IPS-18a (cell line): ENCODE measurements at regions not wholly inside any gene's neighbourhood (a gene's known extent, or its start where the extent isn't known, plus 50 kb on each side); places are given as distances from the start of the nearest gene placed in this dataset.

Experiments used
- H3K27ac ChIP-seq: one replicate; pipeline ENCODE4 v1.5.1; 2013; ENCODE audit warnings: low read length
- H3K27me3 ChIP-seq: one replicate; pipeline ENCODE4 v1.6.1; 2013; ENCODE audit warnings: mild to moderate bottlenecking, low read length; ENCODE audit not compliant: control insufficient read depth, insufficient read depth
- H3K36me3 ChIP-seq: one replicate; pipeline ENCODE4 v1.6.1; 2013; ENCODE audit warnings: low read depth, low read length; ENCODE audit not compliant: control insufficient read depth
- H3K4me1 ChIP-seq: one replicate; pipeline ENCODE4 v1.6.1; 2013; ENCODE audit warnings: low read depth, low read length; ENCODE audit not compliant: control insufficient read depth
- H3K4me3 ChIP-seq: one replicate; pipeline ENCODE4 v1.5.1; 2013; ENCODE audit warnings: low read length
- H3K9ac ChIP-seq: one replicate; pipeline ENCODE4 v1.6.1; 2013; ENCODE audit warnings: mild to moderate bottlenecking, low read length, moderate library complexity
- H3K9me3 ChIP-seq: one replicate; pipeline ENCODE4 v1.6.1; 2013; ENCODE audit warnings: low read depth, low read length; ENCODE audit not compliant: control insufficient read depth

- H3K36me3 ChIP-seq: no peaks in the 10 kb centered on the region
- H3K27ac ChIP-seq: no peak overlapping the region
- no peaks in the 10 kb centered on the region for H3K9me3 ChIP-seq
- no peak overlapping the region for H3K4me3 ChIP-seq
- no peaks in the 10 kb centered on the region for H3K27me3 ChIP-seq
- H3K9ac ChIP-seq: no peak overlapping the region
- H3K4me1 ChIP-seq: peaks cover 5% of the 10 kb centered on the region
These were observed 214.9 kb upstream of the ZMIZ1 start for GRCh38 chr10:78853864-78854263.

- Histone ChIP-seq H3K4me3 (no peak overlapping the region), H3K27ac (no peak overlapping the region), H3K9me3 (no peaks in the 10 kb centered on the region)
These were observed 212.3 kb upstream of the ZMIZ1 start for GRCh38 chr10:78856421-78856820.

GRCh38 chr10:78857193-78857592 lies 211.6 kb upstream of the ZMIZ1 start:
- Histone ChIP-seq H3K27me3 (no peaks in the 10 kb centered on the region), H3K36me3 (no peaks in the 10 kb centered on the region), H3K9me3 (no peaks in the 10 kb centered on the region), H3K9ac (no peak overlapping the region), H3K4me1 (peaks cover 5% of the 10 kb centered on the region), H3K4me3 (no peak overlapping the region), H3K27ac (no peak overlapping the region)

More at GRCh38 chr10:78856421-78856820, 212.3 kb upstream of the ZMIZ1 start:
- H3K36me3 ChIP-seq: no peaks in the 10 kb centered on the region
- H3K4me1 ChIP-seq: peaks cover 5% of the 10 kb centered on the region
- H3K27me3 ChIP-seq: no peaks in the 10 kb centered on the region
- H3K9ac ChIP-seq: no peak overlapping the region

GRCh38 chr10:78859266-78859665 lies 209.5 kb upstream of the ZMIZ1 start:
- Histone ChIP-seq H3K4me1 (no peaks in the 10 kb centered on the region), H3K27ac (no peak overlapping the region), H3K27me3 (no peaks in the 10 kb centered on the region), H3K9me3 (no peaks in the 10 kb centered on the region), H3K4me3 (no peak overlapping the region), H3K36me3 (no peaks in the 10 kb centered on the region), H3K9ac (no peak overlapping the region)

GRCh38 chr10:78859769-78860168 lies 209.0 kb upstream of the ZMIZ1 start:
- Histone ChIP-seq H3K9me3 (no peaks in the 10 kb centered on the region), H3K9ac (no peak overlapping the region), H3K4me1 (no peaks in the 10 kb centered on the region), H3K36me3 (no peaks in the 10 kb centered on the region), H3K27me3 (no peaks in the 10 kb centered on the region), H3K4me3 (no peak overlapping the region), H3K27ac (no peak overlapping the region)

GRCh38 chr10:78860260-78860914 lies 208.4 kb upstream of the ZMIZ1 start:
- Histone ChIP-seq H3K9ac (no peak overlapping the region), H3K4me1 (no peaks in the 10 kb centered on the region), H3K9me3 (no peaks in the 10 kb centered on the region), H3K4me3 (no peak overlapping the region), H3K36me3 (no peaks in the 10 kb centered on the region), H3K27me3 (no peaks in the 10 kb centered on the region), H3K27ac (no peak overlapping the region)

GRCh38 chr10:78861529-78862327 lies 207.0 kb upstream of the ZMIZ1 start:
- Histone ChIP-seq H3K36me3 (no peaks in the 10 kb centered on the region), H3K27ac (no peak overlapping the region), H3K9ac (no peak overlapping the region), H3K27me3 (no peaks in the 10 kb centered on the region), H3K4me1 (no peaks in the 10 kb centered on the region), H3K4me3 (no peak overlapping the region), H3K9me3 (no peaks in the 10 kb centered on the region)

- no peak overlapping the region for H3K9ac ChIP-seq
- H3K4me1 ChIP-seq: no peaks in the 10 kb centered on the region
- H3K9me3 ChIP-seq: no peaks in the 10 kb centered on the region
- H3K36me3 ChIP-seq: no peaks in the 10 kb centered on the region
- H3K27me3 ChIP-seq: no peaks in the 10 kb centered on the region
- no peak overlapping the region for H3K4me3 ChIP-seq
- H3K27ac ChIP-seq: no peak overlapping the region
These were observed 206.5 kb upstream of the ZMIZ1 start for GRCh38 chr10:78862328-78862640.

GRCh38 chr10:78863140-78863905 lies 205.4 kb upstream of the ZMIZ1 start:
- Histone ChIP-seq H3K4me3 (no peak overlapping the region), H3K27me3 (no peaks in the 10 kb centered on the region), H3K4me1 (no peaks in the 10 kb centered on the region), H3K9me3 (no peaks in the 10 kb centered on the region), H3K27ac (no peak overlapping the region), H3K36me3 (no peaks in the 10 kb centered on the region), H3K9ac (no peak overlapping the region)

- Histone ChIP-seq H3K27me3 (no peaks in the 10 kb centered on the region), H3K27ac (no peak overlapping the region), H3K4me3 (no peak overlapping the region), H3K9ac (no peak overlapping the region), H3K9me3 (no peaks in the 10 kb centered on the region), H3K4me1 (no peaks in the 10 kb centered on the region), H3K36me3 (no peaks in the 10 kb centered on the region)
These were observed 204.9 kb upstream of the ZMIZ1 start for GRCh38 chr10:78863906-78864239.

- no peaks in the 10 kb centered on the region for H3K9me3 ChIP-seq
- H3K4me3 ChIP-seq: no peak overlapping the region
- no peaks in the 10 kb centered on the region for H3K36me3 ChIP-seq
- H3K27ac ChIP-seq: no peak overlapping the region
- H3K4me1 ChIP-seq: no peaks in the 10 kb centered on the region
- H3K9ac ChIP-seq: no peak overlapping the region
- no peaks in the 10 kb centered on the region for H3K27me3 ChIP-seq
These were observed 203.8 kb upstream of the ZMIZ1 start for GRCh38 chr10:78864761-78865537.
